ENCODE measurements at regions not wholly inside any gene's neighbourhood (a gene's known extent, or its start where the extent isn't known, plus 50 kb on each side); places are given as distances from the start of the nearest gene placed in this dataset.

GRCh38 chr17:33404070-33404819, 111.2 kb upstream of the ASIC2 start:
- no peak for FAIRE-seq
- no peak for DNase-seq (ENCODE audit: low read depth, low spot score)
- Histone ChIP-seq H3K27ac (ENCODE audit: insufficient read depth, low read depth, low read length) (no peak overlapping the region), H3K4me1 (ENCODE audit: control insufficient read depth, extremely low read depth, insufficient read depth, low read length) (no peaks in the 10 kb centered on the region), H3K9me1 (replicated peaks; ENCODE audit: control insufficient read depth, extremely low read depth, insufficient read depth, low read length) (no peaks in the 10 kb centered on the region), H3K9ac (replicated peaks; ENCODE audit: extremely low read depth, insufficient read depth, low read length) (no peak overlapping the region), H3K36me3 (ENCODE audit: control insufficient read depth in 2 of 2, extremely low read depth in 1 of 2, insufficient read depth in 2 of 2, low read length in 2 of 2) (no peaks in the 10 kb centered on the region), H2AFZ (ENCODE audit: low read depth, low read length) (no peak overlapping the region), H3K4me3 (replicated peaks in 1 of 3; ENCODE audit: insufficient read depth in 1 of 3, low read depth in 1 of 3, low read length in 3 of 3) (no peak overlapping the region), H4K20me1 (replicated peaks; ENCODE audit: control insufficient read depth, extremely low read depth, insufficient read depth, low read length) (no peaks in the 10 kb centered on the region), H3K79me2 (ENCODE audit: control insufficient read depth, insufficient read depth, low read length) (no peaks in the 10 kb centered on the region), H3K9me3 (replicated peaks; ENCODE audit: control insufficient read depth, insufficient read depth, low read length) (no peaks in the 10 kb centered on the region), H3K27me3 (ENCODE audit: control insufficient read depth in 2 of 2, insufficient read depth in 2 of 2, low read length in 2 of 2) (no peaks in the 10 kb centered on the region), H3K4me2 (ENCODE audit: insufficient read depth, low read length) (no peak overlapping the region)
- CTCF ChIA-PET = no interaction called here
- dilution Hi-C loops (cut with MboI; ENCODE audit: extremely low pct_ligation_motif_present, low sequenced_read_pairs) (no loop called here), intact Hi-C loops (cut with micrococcal nuclease) (no loop called here)
- no TSS peak for BruUV-seq (replicated peaks)
- TF ChIP-seq MAX (IDR thresholded peaks at IDR 0.05; ENCODE audit: insufficient read depth, insufficient read length) = no peak
- no peak for TF ChIP-seq CTCF (IDR thresholded peaks at IDR 0.05; ENCODE audit: extremely low read depth in 1 of 2, insufficient read depth in 1 of 2, low read depth in 1 of 2, low read length in 2 of 2)
- TF ChIP-seq FOS (IDR thresholded peaks at IDR 0.05; ENCODE audit: borderline replicate concordance, insufficient read depth, low read length) = no peak
- no peak for TF ChIP-seq GATA2 (IDR thresholded peaks at IDR 0.05; ENCODE audit: insufficient read depth, insufficient read length, low read depth, low read length)
- no peak for TF ChIP-seq MYC (IDR thresholded peaks at IDR 0.05; ENCODE audit: low read depth, low read length)
- no peak for TF ChIP-seq EZH2 (IDR thresholded peaks at IDR 0.05; ENCODE audit: borderline replicate concordance, low read depth, low read length, severe bottlenecking)
- TF ChIP-seq JUN (IDR thresholded peaks at IDR 0.05; ENCODE audit: borderline replicate concordance, insufficient read depth, insufficient read length, low read depth) = no peak
- no peak for TF ChIP-seq POLR2AphosphoS5 (IDR thresholded peaks at IDR 0.05; ENCODE audit: insufficient read depth, low read depth, low read length)
- no peak for TF ChIP-seq POLR2A (IDR thresholded peaks at IDR 0.05; ENCODE audit: low read depth, low read length)
- POLR2A ChIA-PET = no interaction called here

All from endothelial cell of umbilical vein (primary cell).